Loucy (cell line): ENCODE measurements at regions not wholly inside any gene's neighbourhood (a gene's known extent, or its start where the extent isn't known, plus 50 kb on each side); places are given as distances from the start of the nearest gene placed in this dataset.

ENCODE experiments used
- H2AFZ ChIP-seq: fragments of 200-600 bp; sonication (generic); 2 replicates; pipeline ENCODE4 v1.6.0; 2016; ENCODE audit warnings: antibody characterized with exemption, mild to moderate bottlenecking, low read length, moderate library complexity
- H3F3A ChIP-seq: fragments of 200-600 bp; 2 replicates; pipeline ENCODE4 v1.6.0; 2016; ENCODE audit warnings: antibody characterized with exemption, low read depth, mild to moderate bottlenecking
- H3K27me3 ChIP-seq: fragments of 200-600 bp; sonication (generic); 2 replicates; pipeline ENCODE4 v1.6.1; 2014; ENCODE audit warnings: low read length, mild to moderate bottlenecking; ENCODE audit not compliant: insufficient read depth, poor library complexity, severe bottlenecking
- H3K36me3 ChIP-seq: fragments of 200-600 bp; sonication (generic); 2 replicates; pipeline ENCODE4 v1.6.1; 2016; ENCODE audit warnings: low read length; ENCODE audit not compliant: insufficient read depth
- H3K4me1 ChIP-seq: fragments of 200-600 bp; sonication (generic); 2 replicates; pipeline ENCODE4 v1.5.1; 2014; ENCODE audit warnings: low read length, mild to moderate bottlenecking; ENCODE audit not compliant: insufficient read depth, poor library complexity, severe bottlenecking
- H3K4me2 ChIP-seq: fragments of 200-600 bp; sonication (generic); 2 replicates; pipeline ENCODE4 v1.6.0; 2014; ENCODE audit warnings: antibody characterized with exemption, low read length, low read depth, mild to moderate bottlenecking; ENCODE audit not compliant: poor library complexity, severe bottlenecking
- H3K4me3 ChIP-seq: fragments of 200-600 bp; sonication (generic); 2 replicates; pipeline ENCODE4 v1.5.1; 2014; ENCODE audit warnings: low read length, mild to moderate bottlenecking, mixed read lengths; ENCODE audit not compliant: poor library complexity, severe bottlenecking
- H3K79me2 ChIP-seq: fragments of 200-600 bp; sonication (generic); 2 replicates; pipeline ENCODE4 v1.6.1; 2014; ENCODE audit warnings: low read length; ENCODE audit not compliant: insufficient read depth
- H3K9ac ChIP-seq: fragments of 200-600 bp; sonication (generic); 2 replicates; pipeline ENCODE4 v1.6.0; 2014; ENCODE audit warnings: mild to moderate bottlenecking, low read depth, low read length, moderate library complexity; ENCODE audit not compliant: poor library complexity, severe bottlenecking
- H3K9me2 ChIP-seq: fragments of 200-600 bp; sonication (generic); replicated peaks from 2 replicates; pipeline ENCODE4 v1.6.1; 2016; ENCODE audit warnings: low read depth, low read length, mixed read lengths
- H3K9me3 ChIP-seq: fragments of 200-600 bp; sonication (generic); 2 replicates; pipeline ENCODE4 v1.6.1; 2014; ENCODE audit warnings: mild to moderate bottlenecking, antibody characterized with exemption, low read length, low read depth; ENCODE audit not compliant: insufficient read depth
- H4K20me1 ChIP-seq: fragments of 200-600 bp; sonication (generic); 2 replicates; pipeline ENCODE4 v1.6.0; 2014; ENCODE audit warnings: antibody characterized with exemption, low read length, mild to moderate bottlenecking; ENCODE audit not compliant: insufficient read depth, poor library complexity, severe bottlenecking
- EZH2phosphoT487 ChIP-seq: fragments of 200-600 bp; IDR thresholded peaks from 2 replicates; pipeline ENCODE4 v1.6.1; 2018; ENCODE audit warnings: antibody characterized with exemption, mild to moderate bottlenecking, moderate library complexity, borderline replicate concordance
- TF ChIP-seq, protein P1 (sequence below): fragments of 200-600 bp; sonication (generic); conservative IDR thresholded peaks from 2 replicates; pipeline ENCODE4 v1.5.1; 2014; ENCODE audit warnings: mild to moderate bottlenecking, antibody characterized with exemption, low read length

DNA sequence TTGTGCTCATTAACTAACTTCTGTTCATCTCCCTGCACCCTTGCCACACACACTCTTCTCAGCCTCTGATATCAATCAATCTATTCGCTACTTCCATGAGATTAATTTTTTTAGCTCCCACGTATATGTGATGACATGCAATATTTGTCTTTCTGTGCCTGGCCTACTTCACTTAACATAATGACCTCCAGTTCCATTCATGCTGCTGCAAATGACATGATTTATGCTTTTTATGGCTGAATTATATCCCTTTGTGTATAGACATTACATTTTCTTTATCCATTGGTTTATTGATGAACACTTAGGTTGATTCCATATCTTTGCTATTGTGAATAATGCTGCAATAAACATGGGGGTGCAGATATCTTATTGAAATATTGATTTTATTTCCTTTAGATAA is 50.8 kb upstream of the SPTLC3 start:
- no peaks in the 10 kb centered on the region for H3K9me2 ChIP-seq
- H4K20me1 ChIP-seq = no peaks in the 10 kb centered on the region

More for the DNA sequence above, 50.8 kb upstream of the SPTLC3 start:
- Histone ChIP-seq H3K4me3 (no peak overlapping the region), H3K9ac (no peak overlapping the region), H3F3A (no peaks in the 10 kb centered on the region), H2AFZ (no peak overlapping the region), H3K4me2 (no peak overlapping the region), H3K27me3 (no peaks in the 10 kb centered on the region), H3K36me3 (no peaks in the 10 kb centered on the region), H3K79me2 (no peaks in the 10 kb centered on the region), H3K9me3 (no peaks in the 10 kb centered on the region), H3K4me1 (no peaks in the 10 kb centered on the region)
- TF ChIP-seq, protein P1, sequence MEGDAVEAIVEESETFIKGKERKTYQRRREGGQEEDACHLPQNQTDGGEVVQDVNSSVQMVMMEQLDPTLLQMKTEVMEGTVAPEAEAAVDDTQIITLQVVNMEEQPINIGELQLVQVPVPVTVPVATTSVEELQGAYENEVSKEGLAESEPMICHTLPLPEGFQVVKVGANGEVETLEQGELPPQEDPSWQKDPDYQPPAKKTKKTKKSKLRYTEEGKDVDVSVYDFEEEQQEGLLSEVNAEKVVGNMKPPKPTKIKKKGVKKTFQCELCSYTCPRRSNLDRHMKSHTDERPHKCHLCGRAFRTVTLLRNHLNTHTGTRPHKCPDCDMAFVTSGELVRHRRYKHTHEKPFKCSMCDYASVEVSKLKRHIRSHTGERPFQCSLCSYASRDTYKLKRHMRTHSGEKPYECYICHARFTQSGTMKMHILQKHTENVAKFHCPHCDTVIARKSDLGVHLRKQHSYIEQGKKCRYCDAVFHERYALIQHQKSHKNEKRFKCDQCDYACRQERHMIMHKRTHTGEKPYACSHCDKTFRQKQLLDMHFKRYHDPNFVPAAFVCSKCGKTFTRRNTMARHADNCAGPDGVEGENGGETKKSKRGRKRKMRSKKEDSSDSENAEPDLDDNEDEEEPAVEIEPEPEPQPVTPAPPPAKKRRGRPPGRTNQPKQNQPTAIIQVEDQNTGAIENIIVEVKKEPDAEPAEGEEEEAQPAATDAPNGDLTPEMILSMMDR = no peak
- no peak for TF ChIP-seq EZH2phosphoT487
